ENCODE measurements at regions not wholly inside any gene's neighbourhood (a gene's known extent, or its start where the extent isn't known, plus 50 kb on each side); places are given as distances from the start of the nearest gene placed in this dataset.

- TF ChIP-seq CTCF (IDR thresholded peaks at IDR 0.05; ENCODE audit: borderline replicate concordance, extremely low read depth, low read length, poor library complexity, severe bottlenecking) = no peak
- no peak for TF ChIP-seq EZH2 (IDR thresholded peaks at IDR 0.05; ENCODE audit: borderline replicate concordance, low read depth, low read length, severe bottlenecking)
Observed at GRCh38 chr13:105105471-105105870, 1430.0 kb downstream of the EFNB2 start.
